GM12878 (cell line): ENCODE measurements at regions not wholly inside any gene's neighbourhood (a gene's known extent, or its start where the extent isn't known, plus 50 kb on each side); places are given as distances from the start of the nearest gene placed in this dataset.

ENCODE experiments used
- EZH2 ChIP-seq: IDR thresholded peaks from 2 replicates; pipeline ENCODE4 v1.6.1; 2012; ENCODE audit warnings: low read depth, mild to moderate bottlenecking, control low read depth, inconsistent platforms, low read length, borderline replicate concordance; ENCODE audit not compliant: control insufficient read depth
- MXI1 ChIP-seq: fragments of 150-350 bp; IDR thresholded peaks from 2 replicates; pipeline ENCODE4 v1.6.1; 2011; ENCODE audit warnings: low read depth, mild to moderate bottlenecking, inconsistent platforms, low read length, improper control_type of control experiment
- NRF1 ChIP-seq: conservative IDR thresholded peaks from 2 replicates; pipeline ENCODE4 v1.6.1; 2011; ENCODE audit warnings: mild to moderate bottlenecking, low read depth, low read length, improper control_type of control experiment
- TBL1XR1 ChIP-seq: IDR thresholded peaks from 2 replicates; pipeline ENCODE4 v1.6.1; 2012; ENCODE audit warnings: low read depth, low read length, improper control_type of control experiment
- TCF12 ChIP-seq: IDR thresholded peaks from 2 replicates; pipeline ENCODE4 v1.6.1; 2011; ENCODE audit warnings: low read depth, mild to moderate bottlenecking, low read length
- ZNF274 ChIP-seq: IDR thresholded peaks from one replicate; pipeline ENCODE4 v1.8.0; 2011; ENCODE audit not compliant: insufficient read length, insufficient read depth
- TF ChIP-seq, protein P1 (sequence below), 3 experiments: IDR thresholded peaks in 2 of 3; conservative IDR thresholded peaks in 1 of 3; 2 replicates each; pipeline ENCODE4 v1.5.1; 2011; ENCODE audit warnings: low read depth in 3 of 3, low read length in 3 of 3, mild to moderate bottlenecking in 3 of 3, control low read depth in 2 of 3, moderate library complexity in 2 of 3, inconsistent platforms in 1 of 3, mixed read lengths in 1 of 3; ENCODE audit not compliant: control insufficient read depth in 2 of 3, insufficient read depth in 1 of 3; ENCODE audit errors: extremely low read depth in 1 of 3
- TF ChIP-seq, protein P2 (sequence below): IDR thresholded peaks from 2 replicates; pipeline ENCODE4 v1.6.1; 2012; ENCODE audit warnings: low read depth, low read length, improper control_type of control experiment
- TF ChIP-seq, protein P3 (sequence below): IDR thresholded peaks from 2 replicates; pipeline ENCODE4 v1.6.1; 2012; ENCODE audit warnings: low read depth, low read length, improper control_type of control experiment

DNA sequence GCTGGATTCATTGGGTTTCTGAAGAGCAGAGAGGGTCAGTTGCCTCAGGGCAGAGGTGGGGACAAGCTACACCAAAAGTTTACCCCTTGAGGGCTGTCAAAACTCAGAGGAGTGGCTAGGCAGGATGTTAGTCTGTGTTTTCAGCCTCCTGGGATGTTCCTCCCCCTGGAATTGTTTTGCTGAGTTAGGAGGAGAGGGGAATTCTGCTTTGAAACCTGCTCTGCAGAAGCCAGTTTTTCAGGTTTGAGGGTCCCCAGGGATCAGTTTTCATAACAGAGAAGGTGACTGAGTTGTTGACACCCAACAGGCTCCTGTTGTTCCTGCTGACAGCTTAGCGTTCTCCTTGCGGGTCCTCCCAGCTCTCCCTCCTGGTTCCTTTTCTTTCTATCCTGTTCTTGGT is 121.9 kb upstream of the TMTC4 start:
- TF ChIP-seq, protein P1, sequence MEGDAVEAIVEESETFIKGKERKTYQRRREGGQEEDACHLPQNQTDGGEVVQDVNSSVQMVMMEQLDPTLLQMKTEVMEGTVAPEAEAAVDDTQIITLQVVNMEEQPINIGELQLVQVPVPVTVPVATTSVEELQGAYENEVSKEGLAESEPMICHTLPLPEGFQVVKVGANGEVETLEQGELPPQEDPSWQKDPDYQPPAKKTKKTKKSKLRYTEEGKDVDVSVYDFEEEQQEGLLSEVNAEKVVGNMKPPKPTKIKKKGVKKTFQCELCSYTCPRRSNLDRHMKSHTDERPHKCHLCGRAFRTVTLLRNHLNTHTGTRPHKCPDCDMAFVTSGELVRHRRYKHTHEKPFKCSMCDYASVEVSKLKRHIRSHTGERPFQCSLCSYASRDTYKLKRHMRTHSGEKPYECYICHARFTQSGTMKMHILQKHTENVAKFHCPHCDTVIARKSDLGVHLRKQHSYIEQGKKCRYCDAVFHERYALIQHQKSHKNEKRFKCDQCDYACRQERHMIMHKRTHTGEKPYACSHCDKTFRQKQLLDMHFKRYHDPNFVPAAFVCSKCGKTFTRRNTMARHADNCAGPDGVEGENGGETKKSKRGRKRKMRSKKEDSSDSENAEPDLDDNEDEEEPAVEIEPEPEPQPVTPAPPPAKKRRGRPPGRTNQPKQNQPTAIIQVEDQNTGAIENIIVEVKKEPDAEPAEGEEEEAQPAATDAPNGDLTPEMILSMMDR (IDR thresholded peaks at IDR 0.05 in 2 of 3, conservative IDR thresholded peaks at IDR 0.05 in 1 of 3; ENCODE audit: control insufficient read depth in 2 of 3, extremely low read depth in 1 of 3, insufficient read depth in 1 of 3, low read depth in 3 of 3, low read length in 3 of 3): no peak
- TF ChIP-seq NRF1 (no peak), TBL1XR1 (no peak), TCF12 (no peak), ZNF274 (no peak), MXI1 (no peak), EZH2 (no peak)
- TF ChIP-seq, protein P2, sequence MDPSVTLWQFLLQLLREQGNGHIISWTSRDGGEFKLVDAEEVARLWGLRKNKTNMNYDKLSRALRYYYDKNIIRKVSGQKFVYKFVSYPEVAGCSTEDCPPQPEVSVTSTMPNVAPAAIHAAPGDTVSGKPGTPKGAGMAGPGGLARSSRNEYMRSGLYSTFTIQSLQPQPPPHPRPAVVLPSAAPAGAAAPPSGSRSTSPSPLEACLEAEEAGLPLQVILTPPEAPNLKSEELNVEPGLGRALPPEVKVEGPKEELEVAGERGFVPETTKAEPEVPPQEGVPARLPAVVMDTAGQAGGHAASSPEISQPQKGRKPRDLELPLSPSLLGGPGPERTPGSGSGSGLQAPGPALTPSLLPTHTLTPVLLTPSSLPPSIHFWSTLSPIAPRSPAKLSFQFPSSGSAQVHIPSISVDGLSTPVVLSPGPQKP: no peak
- TF ChIP-seq, protein P3, sequence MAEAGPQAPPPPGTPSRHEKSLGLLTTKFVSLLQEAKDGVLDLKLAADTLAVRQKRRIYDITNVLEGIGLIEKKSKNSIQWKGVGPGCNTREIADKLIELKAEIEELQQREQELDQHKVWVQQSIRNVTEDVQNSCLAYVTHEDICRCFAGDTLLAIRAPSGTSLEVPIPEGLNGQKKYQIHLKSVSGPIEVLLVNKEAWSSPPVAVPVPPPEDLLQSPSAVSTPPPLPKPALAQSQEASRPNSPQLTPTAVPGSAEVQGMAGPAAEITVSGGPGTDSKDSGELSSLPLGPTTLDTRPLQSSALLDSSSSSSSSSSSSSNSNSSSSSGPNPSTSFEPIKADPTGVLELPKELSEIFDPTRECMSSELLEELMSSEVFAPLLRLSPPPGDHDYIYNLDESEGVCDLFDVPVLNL: no peak
